Retinal pigment epithelial cell (primary cell): ENCODE measurements at regions not wholly inside any gene's neighbourhood (a gene's known extent, or its start where the extent isn't known, plus 50 kb on each side); places are given as distances from the start of the nearest gene placed in this dataset.

Experiments
- DNase-seq: peaks from one replicate; pipeline ENCODE4 v3.0.0-alpha.2; 2010; ENCODE audit warnings: low read depth
- H3K4me3 ChIP-seq: 2 replicates; pipeline ENCODE4 v1.5.1; 2011; ENCODE audit warnings: mild to moderate bottlenecking, low read length, control low read depth, moderate library complexity
- CTCF ChIP-seq: conservative IDR thresholded peaks from 2 replicates; pipeline ENCODE4 v1.5.1; 2011; ENCODE audit warnings: low read depth, low read length, control low read depth, inconsistent platforms

DNA sequence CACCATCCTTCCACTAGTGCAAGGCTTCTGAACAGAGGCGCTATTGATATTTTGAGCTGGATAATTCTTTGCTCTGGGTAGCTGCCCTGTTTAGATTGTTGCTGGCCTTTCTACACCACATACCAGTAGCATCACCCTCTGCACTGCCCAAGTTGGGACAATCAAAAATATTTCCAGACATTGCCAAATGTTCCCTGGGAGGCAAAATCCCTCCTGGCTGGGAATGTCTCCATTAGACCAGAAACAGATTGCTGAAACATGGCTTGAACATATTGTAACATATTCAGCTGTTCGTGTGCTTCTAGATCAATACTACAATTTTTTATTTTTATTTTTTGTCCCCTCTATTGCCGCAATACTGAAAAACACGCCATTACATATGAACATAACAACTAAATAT is 174.6 kb downstream of the ABCA8 start:
- no peak for DNase-seq
- H3K4me3 ChIP-seq, result no peak overlapping the region
- no peak for TF ChIP-seq CTCF

DNA sequence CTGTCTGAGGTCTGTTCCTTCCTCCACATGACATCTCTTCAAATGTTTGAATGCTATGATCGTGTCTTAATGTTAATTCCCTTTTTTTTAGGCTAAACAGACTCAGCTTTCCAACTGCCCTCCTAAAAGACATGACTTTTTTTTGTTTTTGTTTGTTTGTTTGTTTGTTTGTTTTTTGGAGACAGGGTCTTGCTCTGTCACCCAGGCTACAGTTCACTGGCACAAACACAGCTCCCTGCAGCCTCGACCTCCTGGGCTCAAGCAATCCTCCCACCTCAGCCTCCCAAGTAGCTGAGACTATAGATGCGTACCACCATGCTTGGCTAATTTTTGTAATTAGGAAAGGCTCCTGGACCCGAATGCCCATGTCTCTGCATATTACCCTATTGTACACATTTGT is 176.5 kb downstream of the ABCA8 start:
- DNase-seq, result no peak
- H3K4me3 ChIP-seq, result no peak overlapping the region
- no peak for TF ChIP-seq CTCF

- DNase-seq, result no peak
- TF ChIP-seq CTCF, result no peak
- no peak overlapping the region for H3K4me3 ChIP-seq
Observed at GRCh38 chr17:68777856-68778694, 176.9 kb upstream of the FAM20A start.

GRCh38 chr17:68777243-68777855 is 176.2 kb upstream of the FAM20A start:
- peak; percentile 70 for TF ChIP-seq CTCF
- H3K4me3 ChIP-seq, result no peak overlapping the region
- no peak for DNase-seq

DNA sequence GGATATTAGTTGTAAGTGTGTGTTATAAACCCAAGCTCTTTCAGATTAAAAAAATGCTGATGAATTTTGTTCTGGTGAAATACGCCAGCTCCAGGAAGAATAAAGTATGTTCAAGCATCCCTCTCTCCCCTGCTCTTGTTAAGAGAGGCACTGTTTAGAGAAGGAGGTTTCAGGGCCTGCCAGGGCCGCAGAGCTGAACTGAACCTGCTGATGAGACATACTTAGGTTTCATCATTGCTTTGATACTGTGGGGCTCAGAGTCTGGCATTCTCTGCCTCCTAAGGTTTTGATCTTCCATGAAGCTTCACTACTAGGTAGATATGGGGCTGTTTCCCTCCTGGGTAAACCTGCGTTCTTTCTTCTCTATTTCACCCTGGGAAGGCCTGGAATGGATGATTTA is 175.3 kb upstream of the FAM20A start:
- no peak for DNase-seq
- TF ChIP-seq CTCF, result no peak
- no peak overlapping the region for H3K4me3 ChIP-seq

DNA sequence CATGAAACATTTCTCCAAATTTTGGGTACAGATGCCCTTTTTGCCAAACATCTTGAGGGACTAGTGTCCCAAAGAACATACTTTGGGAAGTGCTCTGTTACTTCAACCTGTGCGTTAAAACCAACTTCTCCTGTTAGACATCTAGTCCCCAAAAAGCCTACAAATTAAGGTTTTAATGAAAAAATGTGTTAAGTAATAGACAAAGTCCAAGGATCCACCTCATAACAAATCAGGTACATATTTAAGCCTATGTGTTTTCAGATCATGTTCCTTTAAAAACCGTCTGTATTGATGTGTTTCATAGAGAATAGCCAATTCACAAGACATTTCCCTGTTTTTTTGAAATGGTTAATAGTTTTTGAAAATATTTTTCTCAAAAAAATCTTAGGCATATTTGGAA is 174.8 kb upstream of the FAM20A start:
- no peak for DNase-seq
- no peak for TF ChIP-seq CTCF
- H3K4me3 ChIP-seq, result no peak overlapping the region

DNA sequence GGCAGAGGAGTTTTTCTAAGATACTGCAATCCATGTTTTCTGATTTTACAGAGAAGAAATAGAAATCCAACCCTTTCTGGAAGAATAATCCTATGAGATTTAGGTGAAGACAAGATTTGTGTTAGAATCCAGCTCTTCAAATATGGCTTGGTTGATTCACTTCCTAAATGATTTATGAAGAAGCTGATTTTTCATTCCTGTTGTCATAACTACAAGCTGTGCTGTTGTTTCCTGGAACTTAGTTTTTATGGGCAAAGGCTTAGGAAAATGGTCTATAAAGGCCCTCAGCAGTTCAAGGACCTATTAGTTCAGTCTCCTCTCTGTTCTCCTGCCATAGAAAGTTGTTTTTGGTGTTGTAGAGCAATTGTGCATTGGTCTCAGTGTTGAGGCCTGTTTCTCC is 174.2 kb upstream of the FAM20A start:
- no peak overlapping the region for H3K4me3 ChIP-seq
- no peak for TF ChIP-seq CTCF
- DNase-seq, result no peak
